H1 (cell line): ENCODE measurements at regions not wholly inside any gene's neighbourhood (a gene's known extent, or its start where the extent isn't known, plus 50 kb on each side); places are given as distances from the start of the nearest gene placed in this dataset.

Experiments
- CTCF ChIA-PET: fragments of 300-600 bp; sonication (Branson Sonifier 250); formaldehyde crosslinking; loops from one replicate; lab custom pipeline; 2021; ENCODE audit not compliant: partially characterized antibody; lab: Charles Lee
- POLR2A ChIA-PET: fragments of 300-600 bp; sonication (Branson Sonifier 250); formaldehyde crosslinking; loops from one replicate; lab custom pipeline; 2021; ENCODE audit warnings: inconsistent platforms; ENCODE audit not compliant: partially characterized antibody; lab: Charles Lee
- DNase-seq, 2 experiments: peaks; one replicate each; pipeline versions ENCODE4 v3.0.0 to v3.0.0-alpha.2; 2010 to 2022; ENCODE audit warnings: low spot score in 2 of 2, low read depth in 1 of 2, mixed read lengths in 1 of 2
- FAIRE-seq: peaks from 2 replicates; lab custom pipeline; 2011; peaks lifted over from hg19 to GRCh38; lab: Jason Lieb, UNC
- H2AFZ ChIP-seq: 2 replicates; pipeline ENCODE4 v1.8.1; 2012; ENCODE audit warnings: low read length, inconsistent platforms
- H2AK5ac ChIP-seq: 2 replicates; pipeline ENCODE4 v1.6.1; 2013; ENCODE audit warnings: low read depth, low read length
- H2BK120ac ChIP-seq: replicated peaks from 2 replicates; pipeline ENCODE3; 2013; ENCODE audit warnings: low read depth, low read length, inconsistent platforms
- H2BK12ac ChIP-seq: 2 replicates; pipeline ENCODE4 v1.6.1; 2013; ENCODE audit warnings: low read depth, low read length
- H2BK15ac ChIP-seq: 2 replicates; pipeline ENCODE4 v1.6.1; 2013; ENCODE audit warnings: low read length
- H2BK20ac ChIP-seq: 2 replicates; pipeline ENCODE4 v1.6.1; 2013; ENCODE audit warnings: low read length
- H2BK5ac ChIP-seq: 2 replicates; pipeline ENCODE4 v1.6.1; 2013; ENCODE audit warnings: low read depth, low read length
- H3K14ac ChIP-seq: 2 replicates; pipeline ENCODE4 v1.6.1; 2013; ENCODE audit warnings: inconsistent platforms; ENCODE audit not compliant: insufficient read length
- H3K18ac ChIP-seq: 2 replicates; pipeline ENCODE4 v1.6.1; 2013; ENCODE audit warnings: low read length; ENCODE audit errors: extremely low read depth
- H3K23ac ChIP-seq: 2 replicates; pipeline ENCODE4 v1.6.1; 2013; ENCODE audit warnings: inconsistent platforms; ENCODE audit not compliant: insufficient read length
- H3K23me2 ChIP-seq: 2 replicates; pipeline ENCODE4 v1.6.1; 2013; ENCODE audit warnings: low read depth, low read length
- H3K27ac ChIP-seq: 2 replicates; pipeline ENCODE4 v1.6.1; 2011; ENCODE audit warnings: low read depth, low read length, inconsistent platforms
- H3K27me3 ChIP-seq, 4 experiments: replicated peaks in 1 of 4; 1 replicate in 1 of 4; 2 replicates in 3 of 4; pipeline versions ENCODE4 v1.6.1 to v1.8.1; 2011 to 2013; ENCODE audit warnings: low read length in 3 of 4, mild to moderate bottlenecking in 3 of 4, inconsistent platforms in 2 of 4, mixed read lengths in 2 of 4, moderate library complexity in 1 of 4; ENCODE audit not compliant: control insufficient read depth in 3 of 4, insufficient read depth in 3 of 4; ENCODE audit errors: extremely low read depth in 1 of 4
- H3K36me3 ChIP-seq, 4 experiments: 2 replicates each; pipeline versions ENCODE4 v1.6.1 to v1.8.1; 2011 to 2013; ENCODE audit warnings: mild to moderate bottlenecking in 4 of 4, low read length in 3 of 4, moderate library complexity in 2 of 4, control low read depth in 1 of 4, inconsistent platforms in 1 of 4; ENCODE audit not compliant: insufficient read depth in 4 of 4, control insufficient read depth in 2 of 4
- H3K4ac ChIP-seq: replicated peaks from 2 replicates; pipeline ENCODE3; 2013; ENCODE audit warnings: low read length, low read depth, mixed read lengths, inconsistent platforms; ENCODE audit not compliant: insufficient read length
- H3K4me1 ChIP-seq, 4 experiments: replicated peaks in 1 of 4; 1 replicate in 1 of 4; 2 replicates in 3 of 4; pipeline versions ENCODE4 v1.6.1 to v1.8.1; 2011 to 2013; ENCODE audit warnings: low read length in 3 of 4, inconsistent platforms in 2 of 4, mixed read lengths in 1 of 4; ENCODE audit not compliant: insufficient read depth in 4 of 4, control insufficient read depth in 3 of 4
- H3K4me2 ChIP-seq, 2 experiments: 2 replicates each; pipeline versions ENCODE4 v1.6.1 to v1.8.1; 2011 to 2013; ENCODE audit warnings: low read depth in 2 of 2, low read length in 2 of 2, control low read depth in 1 of 2, inconsistent platforms in 1 of 2, mild to moderate bottlenecking in 1 of 2; ENCODE audit not compliant: insufficient read depth in 1 of 2
- H3K4me3 ChIP-seq, 4 experiments: fragments of 200-600, 300-600 bp in 1 of 4; sonication (generic), shearing (Covaris generic), sonication (Bioruptor Twin) in 1 of 4; 2 replicates each; pipeline versions ENCODE4 v1.5.1 to v1.8.1; 2011 to 2016; ENCODE audit warnings: low read length in 4 of 4, low read depth in 3 of 4, control low read depth in 2 of 4, inconsistent platforms in 2 of 4, mild to moderate bottlenecking in 2 of 4, mixed read lengths in 1 of 4, moderate library complexity in 1 of 4; ENCODE audit not compliant: insufficient read depth in 2 of 4; ENCODE audit errors: extremely low read depth in 1 of 4
- H3K56ac ChIP-seq: replicated peaks from 2 replicates; pipeline ENCODE3; 2013; ENCODE audit warnings: low read depth, mild to moderate bottlenecking, mixed read lengths, low read length, inconsistent platforms; ENCODE audit not compliant: insufficient read length
- H3K79me1 ChIP-seq: 2 replicates; pipeline ENCODE4 v1.6.1; 2013; ENCODE audit warnings: low read depth, low read length, control low read depth
- H3K79me2 ChIP-seq, 2 experiments: 2 replicates each; pipeline versions ENCODE4 v1.6.1 to v1.8.1; 2012 to 2013; ENCODE audit warnings: low read length in 2 of 2, mild to moderate bottlenecking in 2 of 2, inconsistent platforms in 1 of 2; ENCODE audit not compliant: insufficient read depth in 2 of 2, control insufficient read depth in 1 of 2
- H3K9ac ChIP-seq, 4 experiments: replicated peaks in 1 of 4; 1 replicate in 1 of 4; 2 replicates in 3 of 4; pipeline versions ENCODE4 v1.6.1 to v1.8.1; 2011 to 2013; ENCODE audit warnings: low read depth in 3 of 4, low read length in 3 of 4, control low read depth in 2 of 4, mild to moderate bottlenecking in 2 of 4, moderate library complexity in 2 of 4, inconsistent platforms in 1 of 4; ENCODE audit errors: extremely low read depth in 1 of 4
- H3K9me3 ChIP-seq, 2 experiments: 2 replicates each; pipeline versions ENCODE4 v1.6.1 to v1.8.1; 2012 to 2013; ENCODE audit warnings: mild to moderate bottlenecking in 2 of 2, moderate library complexity in 2 of 2, control low read depth in 1 of 2, inconsistent platforms in 1 of 2, low read depth in 1 of 2, low read length in 1 of 2, mixed read lengths in 1 of 2; ENCODE audit not compliant: insufficient read depth in 2 of 2
- H4K20me1 ChIP-seq, 2 experiments: replicated peaks in 1 of 2; 2 replicates each; pipeline versions ENCODE3 to v1.8.1; 2011 to 2013; ENCODE audit warnings: inconsistent platforms in 2 of 2, low read length in 2 of 2, mild to moderate bottlenecking in 1 of 2; ENCODE audit not compliant: insufficient read depth in 2 of 2, control insufficient read depth in 1 of 2
- H4K5ac ChIP-seq: 2 replicates; pipeline ENCODE4 v1.6.1; 2013; ENCODE audit warnings: low read length, low read depth, mixed read lengths, inconsistent platforms; ENCODE audit not compliant: insufficient read length
- H4K8ac ChIP-seq: 2 replicates; pipeline ENCODE4 v1.8.0; 2013; ENCODE audit warnings: mild to moderate bottlenecking, moderate library complexity, low read length, inconsistent platforms; ENCODE audit not compliant: insufficient read depth; ENCODE audit errors: extremely low read depth
- H4K91ac ChIP-seq: replicated peaks from 2 replicates; pipeline ENCODE3; 2013; ENCODE audit warnings: low read length, mixed read lengths, inconsistent platforms; ENCODE audit not compliant: insufficient read length
- CBX5 ChIP-seq: fragments of 300-800, 300-1000 bp; sonication (generic); IDR thresholded peaks from 2 replicates; pipeline ENCODE4 v1.7.1; 2016; ENCODE audit warnings: antibody characterized with exemption, low read length, low read depth
- CHD2 ChIP-seq: IDR thresholded peaks from 2 replicates; pipeline ENCODE4 v1.6.1; 2012; ENCODE audit warnings: low read length, improper control_type of control experiment
- CTBP2 ChIP-seq: IDR thresholded peaks from 2 replicates; pipeline ENCODE4 v1.7.0; 2011; ENCODE audit warnings: borderline replicate concordance, mild to moderate bottlenecking, moderate library complexity, mixed read lengths, low read length; ENCODE audit not compliant: insufficient read depth, insufficient read length
- EGR1 ChIP-seq: IDR thresholded peaks from 2 replicates; pipeline ENCODE4 v1.6.1; 2011; ENCODE audit warnings: low read depth, low read length, borderline replicate concordance
- GABPA ChIP-seq: IDR thresholded peaks from 2 replicates; pipeline ENCODE4 v1.6.1; 2011; ENCODE audit warnings: mild to moderate bottlenecking, low read length, moderate library complexity, borderline replicate concordance; ENCODE audit not compliant: insufficient read depth
- GTF2F1 ChIP-seq: IDR thresholded peaks from 2 replicates; pipeline ENCODE4 v1.6.1; 2012; ENCODE audit warnings: low read depth, low read length, improper control_type of control experiment, borderline replicate concordance
- HDAC6 ChIP-seq: IDR thresholded peaks from one replicate; pipeline ENCODE4 v1.7.1; 2012; ENCODE audit warnings: low read depth, mild to moderate bottlenecking, inconsistent platforms, low read length, moderate library complexity
- JUN ChIP-seq: IDR thresholded peaks from 2 replicates; pipeline ENCODE4 v1.6.1; 2011; ENCODE audit warnings: low read depth, mild to moderate bottlenecking, improper control_type of control experiment, low read length
- JUND ChIP-seq: IDR thresholded peaks from 2 replicates; pipeline ENCODE4 v1.6.1; 2011; ENCODE audit warnings: mild to moderate bottlenecking, improper control_type of control experiment, low read length
- KDM1A ChIP-seq: fragments of 200-600, 300-600 bp; sonication (generic); IDR thresholded peaks from 2 replicates; pipeline ENCODE4 v1.7.1; 2016; ENCODE audit warnings: mild to moderate bottlenecking, low read length, borderline replicate concordance
- POLR2A ChIP-seq, 2 experiments: IDR thresholded peaks; 1 replicate in 1 of 2; 2 replicates in 1 of 2; pipeline ENCODE4 v1.6.1; 2011; ENCODE audit warnings: low read depth in 2 of 2, low read length in 2 of 2, mild to moderate bottlenecking in 2 of 2; ENCODE audit errors: control extremely low read depth in 1 of 2
- RFX5 ChIP-seq: IDR thresholded peaks from 2 replicates; pipeline ENCODE4 v1.6.1; 2011; ENCODE audit warnings: low read depth, low read length, improper control_type of control experiment, borderline replicate concordance
- SAP30 ChIP-seq: fragments of 300-600 bp; sonication (generic); IDR thresholded peaks from 2 replicates; pipeline ENCODE4 v1.7.1; 2012; ENCODE audit warnings: low read length, moderate library complexity, mild to moderate bottlenecking, inconsistent platforms; ENCODE audit not compliant: insufficient read depth, insufficient replicate concordance
- SIN3A ChIP-seq, 2 experiments: IDR thresholded peaks in 1 of 2; conservative IDR thresholded peaks in 1 of 2; 2 replicates each; pipeline ENCODE4 v1.6.1; 2011 to 2012; ENCODE audit warnings: low read length in 2 of 2, improper control_type of control experiment in 1 of 2, low read depth in 1 of 2, mild to moderate bottlenecking in 1 of 2
- SP2 ChIP-seq: IDR thresholded peaks from 2 replicates; pipeline ENCODE4 v1.6.1; 2012; ENCODE audit warnings: mild to moderate bottlenecking, low read length, inconsistent platforms
- TCF12 ChIP-seq: IDR thresholded peaks from 2 replicates; pipeline ENCODE4 v1.6.1; 2011; ENCODE audit warnings: low read depth, mild to moderate bottlenecking, low read length
- WGBS, 2 experiments: shearing (Covaris generic) in 1 of 2; methylation state at CpG; one replicate each; pipeline versions ENCODE4 v1.1.6 to v1.1.7; 2013 to 2015; ENCODE audit warnings: low lambda C conversion rate in 2 of 2, mixed read lengths in 2 of 2, inconsistent platforms in 1 of 2, low coverage in 1 of 2, missing lambda C conversion rate in 1 of 2; ENCODE audit not compliant: insufficient replicate concordance in 2 of 2, insufficient coverage in 1 of 2, insufficient read length in 1 of 2; ENCODE audit errors: extremely low coverage in 1 of 2, missing lambda C conversion rate in 1 of 2; 5-methylcytosine and 5-hydroxymethylcytosine counted together

DNA sequence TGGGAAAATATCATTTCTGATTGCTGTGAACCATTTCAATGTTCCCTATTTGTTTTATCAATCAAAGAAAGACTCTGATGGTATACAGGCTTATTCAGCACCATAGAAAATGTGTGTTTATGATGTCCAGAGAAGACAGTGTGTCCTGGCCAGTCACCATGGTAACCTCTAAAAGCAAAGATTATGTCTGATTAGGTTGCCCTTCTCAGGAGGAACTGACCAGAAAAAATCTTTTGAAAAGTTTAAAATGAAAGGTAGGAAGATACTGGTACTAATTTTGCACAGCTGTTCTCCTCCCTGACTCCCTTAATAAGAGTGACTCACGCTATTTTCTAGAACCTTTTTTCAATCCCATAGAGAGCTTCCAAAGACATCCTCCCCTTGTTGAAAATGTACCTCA lies 391.8 kb upstream of the DCN start:
- Histone ChIP-seq H2AK5ac (no peak overlapping the region), H3K9ac (no peak overlapping the region), H3K79me2 (no peaks in the 10 kb centered on the region), H4K8ac (no peak overlapping the region), H2AFZ (no peak overlapping the region), H3K23ac (no peak overlapping the region), H4K20me1 (no peaks in the 10 kb centered on the region), H2BK5ac (no peak overlapping the region), H3K79me1 (no peaks in the 10 kb centered on the region), H3K36me3 (no peaks in the 10 kb centered on the region), H3K56ac (no peak overlapping the region), H3K27me3 (no peaks in the 10 kb centered on the region), H3K4me1 (no peaks in the 10 kb centered on the region), H3K23me2 (no peaks in the 10 kb centered on the region), H3K4ac (no peak overlapping the region), H2BK15ac (no peak overlapping the region), H3K4me2 (no peak overlapping the region), H2BK120ac (no peak overlapping the region), H3K4me3 (no peak overlapping the region), H4K5ac (no peak overlapping the region), H3K18ac (no peak overlapping the region), H3K27ac (no peak overlapping the region), H3K14ac (no peak overlapping the region), H2BK12ac (no peak overlapping the region), H2BK20ac (no peak overlapping the region), H3K9me3 (no peaks in the 10 kb centered on the region), H4K91ac (no peak overlapping the region)
- CTCF ChIA-PET, result no interaction called here
- TF ChIP-seq SAP30, result no peak
- no peak for TF ChIP-seq TCF12
- TF ChIP-seq EGR1, result no peak
- no peak for TF ChIP-seq GABPA
- no peak for TF ChIP-seq SIN3A (conservative IDR thresholded peaks at IDR 0.05 in 1 of 2, IDR thresholded peaks at IDR 0.05 in 1 of 2; ENCODE audit: low read depth in 1 of 2, low read length in 2 of 2)
- TF ChIP-seq GTF2F1, result no peak
- TF ChIP-seq SP2, result no peak
- no peak for TF ChIP-seq CBX5
- no peak for TF ChIP-seq CHD2
- no peak for TF ChIP-seq POLR2A (IDR thresholded peaks at IDR 0.05; ENCODE audit: control extremely low read depth in 1 of 2, low read depth in 2 of 2, low read length in 2 of 2)
- TF ChIP-seq JUND, result no peak
- TF ChIP-seq HDAC6, result no peak
- TF ChIP-seq JUN, result no peak
- no peak for TF ChIP-seq KDM1A
- TF ChIP-seq RFX5, result no peak
- no peak for TF ChIP-seq CTBP2
- 100% methylated on average over 1 of the region's 1 CpG; no CpG with 5 or more reads in 1 of the 2 experiments for WGBS, 2 experiments
- FAIRE-seq, result no peak
- no peak for DNase-seq
- POLR2A ChIA-PET, result no interaction called here
